Natural killer cell (primary cell): ENCODE measurements at regions not wholly inside any gene's neighbourhood (a gene's known extent, or its start where the extent isn't known, plus 50 kb on each side); places are given as distances from the start of the nearest gene placed in this dataset.

Experiments
- ATAC-seq, 3 donors: fragments of 150-1000 bp in 2 of 3; fragments of 200-7000 bp in 1 of 3; cut with Tn5 transposase; 1 replicate in 1 of 3; 2 replicates in 2 of 3; pipeline ENCODE4 v1.10.0; 2021; ENCODE audit warnings: mild to moderate bottlenecking in 2 of 3, moderate library complexity in 2 of 3
- DNase-seq, 2 donors: peaks; one replicate each; pipeline versions ENCODE4 v3.0.0 to v3.0.0-alpha.2; 2013 to 2021; ENCODE audit warnings: mixed read lengths in 1 of 2
- H3K27ac ChIP-seq: one replicate; pipeline ENCODE4 v1.5.1; 2013; ENCODE audit warnings: mild to moderate bottlenecking, low read length
- H3K27me3 ChIP-seq: one replicate; pipeline ENCODE4 v1.6.1; 2013; ENCODE audit warnings: low read length; ENCODE audit not compliant: control insufficient read depth, insufficient read depth
- H3K36me3 ChIP-seq: one replicate; pipeline ENCODE4 v1.6.1; 2013; ENCODE audit warnings: low read length; ENCODE audit not compliant: control insufficient read depth, insufficient read depth
- H3K4me1 ChIP-seq: one replicate; pipeline ENCODE4 v1.6.1; 2013; ENCODE audit warnings: low read length; ENCODE audit not compliant: control insufficient read depth, insufficient read depth
- H3K4me3 ChIP-seq: one replicate; pipeline ENCODE4 v1.5.1; 2013; ENCODE audit warnings: low read length
- H3K9me3 ChIP-seq: one replicate; pipeline ENCODE4 v1.6.1; 2013; ENCODE audit warnings: low read length; ENCODE audit not compliant: control insufficient read depth, insufficient read depth
- H3K27ac Mint-ChIP-seq, 2 donors: one replicate each; pipeline ENCODE4 v1.8.0; 2022; ENCODE audit warnings: mild to moderate bottlenecking in 2 of 2, mixed read lengths in 2 of 2, moderate library complexity in 1 of 2
- H3K27me3 Mint-ChIP-seq, 2 donors: one replicate each; pipeline ENCODE4 v1.8.0; 2022; ENCODE audit warnings: low read depth in 2 of 2, mixed read lengths in 2 of 2
- H3K36me3 Mint-ChIP-seq: one replicate; pipeline ENCODE4 v1.8.0; 2022; ENCODE audit warnings: mixed read lengths
- H3K4me1 Mint-ChIP-seq, 2 donors: one replicate each; pipeline ENCODE4 v1.8.0; 2022; ENCODE audit warnings: mixed read lengths in 2 of 2
- H3K4me3 Mint-ChIP-seq: one replicate; pipeline ENCODE4 v1.8.0; 2022; ENCODE audit warnings: mild to moderate bottlenecking, moderate library complexity, mixed read lengths
- H3K9me3 Mint-ChIP-seq, 2 donors: one replicate each; pipeline ENCODE4 v1.8.0; 2022; ENCODE audit warnings: mixed read lengths in 2 of 2
- CTCF ChIP-seq: fragments of 200-600 bp; IDR thresholded peaks from one replicate; pipeline ENCODE4 v1.8.0; 2022; ENCODE audit warnings: antibody characterized with exemption
- WGBS: methylation state at CpG from one replicate; pipeline ENCODE4 v1.1.7; 2013; ENCODE audit warnings: missing lambda C conversion rate; ENCODE audit not compliant: insufficient coverage; 5-methylcytosine and 5-hydroxymethylcytosine counted together
- intact Hi-C: fragments of 100-400 bp; cut with micrococcal nuclease; formaldehyde crosslinking; loops from one replicate; pipeline ENCODE4 v1.14.2; 2022

DNA sequence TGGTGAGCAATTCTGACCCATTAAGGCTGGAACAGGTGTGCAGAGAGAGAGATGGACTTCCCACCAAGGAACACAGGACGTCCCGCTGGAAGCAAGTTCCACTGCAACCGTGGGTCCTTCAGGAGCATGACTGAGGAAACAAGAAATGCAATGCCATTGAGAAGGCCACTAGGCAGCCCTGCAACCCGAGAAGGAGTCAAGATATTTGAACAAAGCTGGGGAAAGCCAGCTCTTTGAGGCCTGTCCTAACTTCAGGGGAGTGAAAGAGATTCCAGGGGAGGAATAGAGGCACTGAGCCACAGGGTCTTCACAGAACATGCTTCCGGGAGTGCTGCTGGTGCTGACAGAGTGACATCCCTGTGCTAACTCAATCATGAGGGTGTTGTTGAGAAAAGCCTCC, 153.8 kb upstream of the ZNF236 start:
- Mint-ChIP-seq H3K36me3 (no peaks in the 10 kb centered on the region), H3K27me3 (peaks cover 4 to 17% of the 10 kb centered on the region in 2 donors), H3K4me1 (no peaks in the 10 kb centered on the region), H3K9me3 (no peaks in the 10 kb centered on the region), H3K27ac (no peak overlapping the region), H3K4me3 (no peak overlapping the region)
- TF ChIP-seq CTCF, result no peak
- Histone ChIP-seq H3K4me1 (no peaks in the 10 kb centered on the region), H3K36me3 (no peaks in the 10 kb centered on the region), H3K4me3 (no peak overlapping the region), H3K27ac (no peak overlapping the region), H3K9me3 (no peaks in the 10 kb centered on the region), H3K27me3 (no peaks in the 10 kb centered on the region)
- no peak for ATAC-seq
- WGBS, result 80% methylated on average over 5 of the region's 5 CpGs
- intact Hi-C loops, result no loop called here
- DNase-seq, result no peak

GRCh38 chr18:76668119-76668518, 154.2 kb upstream of the ZNF236 start:
- Histone ChIP-seq H3K9me3 (no peaks in the 10 kb centered on the region), H3K27ac (no peak overlapping the region), H3K4me3 (no peak overlapping the region), H3K4me1 (no peaks in the 10 kb centered on the region), H3K36me3 (no peaks in the 10 kb centered on the region), H3K27me3 (no peaks in the 10 kb centered on the region)
- intact Hi-C loops, result no loop called here
- no peak for ATAC-seq
- Mint-ChIP-seq H3K9me3 (no peaks in the 10 kb centered on the region), H3K4me1 (no peaks in the 10 kb centered on the region), H3K4me3 (no peak overlapping the region), H3K27me3 (peaks cover 4 to 17% of the 10 kb centered on the region in 2 donors), H3K27ac (no peak overlapping the region), H3K36me3 (no peaks in the 10 kb centered on the region)
- 94% methylated on average over 8 of the region's 8 CpGs for whole genome bisulfite sequencing
- TF ChIP-seq CTCF, result no peak
- DNase-seq, result no peak

GRCh38 chr18:76667603-76668002, 154.8 kb upstream of the ZNF236 start:
- DNase-seq (no peak), ATAC-seq (no peak)
- no peak for TF ChIP-seq CTCF
- WGBS, result 86% methylated on average over 10 of the region's 12 CpGs
- peaks cover 4 to 17% of the 10 kb centered on the region in 2 donors for H3K27me3 Mint-ChIP-seq
- no peak overlapping the region for H3K27ac ChIP-seq
- no peaks in the 10 kb centered on the region for H3K36me3 ChIP-seq
- no peaks in the 10 kb centered on the region for H3K9me3 ChIP-seq
- no peaks in the 10 kb centered on the region for H3K4me1 Mint-ChIP-seq
- no peaks in the 10 kb centered on the region for H3K36me3 Mint-ChIP-seq
- H3K4me1 ChIP-seq, result no peaks in the 10 kb centered on the region
- intact Hi-C loops, result no loop called here
- H3K4me3 Mint-ChIP-seq, result no peak overlapping the region
- H3K27ac Mint-ChIP-seq, result no peak overlapping the region
- no peaks in the 10 kb centered on the region for H3K9me3 Mint-ChIP-seq
- no peaks in the 10 kb centered on the region for H3K27me3 ChIP-seq
- H3K4me3 ChIP-seq, result no peak overlapping the region

GRCh38 chr18:76662626-76663025, 159.7 kb upstream of the ZNF236 start:
- H3K27me3 ChIP-seq, result no peaks in the 10 kb centered on the region
- no peaks in the 10 kb centered on the region for H3K9me3 ChIP-seq
- H3K4me3 ChIP-seq, result no peak overlapping the region
- no peak for TF ChIP-seq CTCF
- no peaks in the 10 kb centered on the region for H3K36me3 ChIP-seq
- peaks cover 9% of the 10 kb centered on the region for H3K4me1 ChIP-seq
- intact Hi-C loops, result no loop called here
- 71% methylated on average over 6 of the region's 7 CpGs for WGBS
- Mint-ChIP-seq H3K27ac (no peak overlapping the region), H3K36me3 (no peaks in the 10 kb centered on the region), H3K27me3 (peaks cover 6 to 29% of the 10 kb centered on the region in 2 donors), H3K9me3 (no peaks in the 10 kb centered on the region), H3K4me3 (no peak overlapping the region), H3K4me1 (peaks cover 12% of the 10 kb centered on the region in 2 donors)
- ATAC-seq, result no peak
- DNase-seq, result no peak
- H3K27ac ChIP-seq, result no peak overlapping the region
